RWPE1 (cell line): ENCODE measurements at regions not wholly inside any gene's neighbourhood (a gene's known extent, or its start where the extent isn't known, plus 50 kb on each side); places are given as distances from the start of the nearest gene placed in this dataset.
"Not testable (repeated sequence)": the region's sequence is repeated elsewhere in the genome, so short reads cannot be mapped to it uniquely, and the experiment has no call there.

ENCODE experiments used
- CTCF ChIA-PET: fragments of 350-600 bp; sonication (Branson Sonifier 250); formaldehyde crosslinking; extraction: SDS; loops from one replicate; lab custom pipeline; 2021; lab: Yijun Ruan, JAX
- POLR2A ChIA-PET: fragments of 400-600 bp; formaldehyde crosslinking; extraction: SDS; loops from one replicate; lab custom pipeline; 2020; ENCODE audit warnings: antibody characterized with exemption; ENCODE audit not compliant: low non-redundant PET; lab: Yijun Ruan, JAX
- DNase-seq: peaks from one replicate; pipeline ENCODE4 v3.0.0; 2012; ENCODE audit warnings: low spot score
- H3K27ac ChIP-seq: fragments of 450-650 bp; 2 replicates; pipeline ENCODE4 v1.5.1; 2017
- CTCF ChIP-seq: fragments of 450-650 bp; conservative IDR thresholded peaks from 2 replicates; pipeline ENCODE4 v1.5.1; 2017; ENCODE audit warnings: low read depth, mild to moderate bottlenecking

GRCh38 chr12:131209082-131210070 is 255.7 kb downstream of the ADGRD1 start:
- DNase-seq, result no peak
- POLR2A ChIA-PET, result no interaction called here
- CTCF ChIA-PET, result no interaction called here
- H3K27ac ChIP-seq, result no peak overlapping the region
- TF ChIP-seq CTCF, result no peak

GRCh38 chr12:131210506-131211339 is 257.0 kb downstream of the ADGRD1 start:
- no peak overlapping the region for H3K27ac ChIP-seq
- ChIA-PET CTCF (no interaction called here), POLR2A (no interaction called here)
- no peak for TF ChIP-seq CTCF
- DNase-seq, result no peak

GRCh38 chr12:131211340-131211938 is 257.7 kb downstream of the ADGRD1 start:
- DNase-seq, result no peak
- TF ChIP-seq CTCF, result no peak
- CTCF ChIA-PET, result no interaction called here
- no peak overlapping the region for H3K27ac ChIP-seq
- POLR2A ChIA-PET, result no interaction called here

GRCh38 chr12:131213896-131214442 is 260.3 kb downstream of the ADGRD1 start:
- CTCF ChIA-PET, result no interaction called here
- POLR2A ChIA-PET, result no interaction called here
- no peak for DNase-seq
- H3K27ac ChIP-seq, result no peak overlapping the region
- TF ChIP-seq CTCF, result no peak

- POLR2A ChIA-PET, DNase-seq, CTCF ChIA-PET, H3K27ac ChIP-seq: not testable (repeated sequence)
These were observed 261.2 kb downstream of the ADGRD1 start for GRCh38 chr12:131214936-131215335.

- POLR2A ChIA-PET, CTCF ChIA-PET: not testable (repeated sequence)
These were observed 262.9 kb downstream of the ADGRD1 start for GRCh38 chr12:131216587-131216986.

GRCh38 chr12:131217024-131217586 is 263.4 kb downstream of the ADGRD1 start:
- CTCF ChIA-PET, result no interaction called here

More at GRCh38 chr12:131216587-131216986, 262.9 kb downstream of the ADGRD1 start:
- DNase-seq, H3K27ac ChIP-seq: not testable (repeated sequence)

More at GRCh38 chr12:131217024-131217586, 263.4 kb downstream of the ADGRD1 start:
- TF ChIP-seq CTCF, result no peak
- DNase-seq, result no peak
- H3K27ac ChIP-seq, result no peak overlapping the region
- POLR2A ChIA-PET, result no interaction called here
